ENCODE measurements at regions not wholly inside any gene's neighbourhood (a gene's known extent, or its start where the extent isn't known, plus 50 kb on each side); places are given as distances from the start of the nearest gene placed in this dataset.

DNA sequence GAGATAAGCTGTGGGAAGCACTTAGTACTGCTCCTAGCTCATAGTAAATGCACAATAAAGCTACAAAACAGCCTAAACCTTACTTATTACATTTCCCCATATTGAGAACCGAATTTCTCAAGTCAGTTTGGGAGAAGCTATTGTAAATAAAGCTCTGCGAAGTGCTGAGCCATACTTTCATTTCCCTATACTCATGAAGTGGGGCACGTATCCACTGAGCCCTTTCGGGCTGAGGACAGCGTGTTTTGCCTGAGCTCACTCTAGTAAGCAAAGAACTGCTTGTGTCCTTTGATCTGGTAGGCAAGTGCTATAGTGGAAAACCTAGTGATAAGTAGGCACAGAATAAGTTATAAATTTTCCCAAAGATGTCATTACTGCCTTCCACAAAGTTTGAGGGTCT is 165.0 kb downstream of the RSL24D1 start:
- Histone ChIP-seq H3K36me3 (ENCODE audit: control insufficient read depth, insufficient read depth, low read length) (no peaks in the 10 kb centered on the region), H3K9me3 (ENCODE audit: control insufficient read depth, insufficient read depth, low read depth, low read length) (no peaks in the 10 kb centered on the region), H3K4me2 (ENCODE audit: extremely low read depth, insufficient read depth, low read length) (no peak overlapping the region), H2AFZ (ENCODE audit: low read length) (no peak overlapping the region), H3K27me3 (ENCODE audit: control insufficient read depth, insufficient read depth, low read length) (no peaks in the 10 kb centered on the region), H3K27ac (ENCODE audit: insufficient read depth, low read length) (no peak overlapping the region), H3K79me2 (ENCODE audit: control insufficient read depth, insufficient read depth, low read length) (no peaks in the 10 kb centered on the region), H3K4me1 (ENCODE audit: control insufficient read depth, extremely low read depth, insufficient read depth, low read length) (no peaks in the 10 kb centered on the region), H3K9ac (ENCODE audit: insufficient read depth, low read length) (no peak overlapping the region), H4K20me1 (ENCODE audit: control insufficient read depth, extremely low read depth, insufficient read depth, low read length) (no peaks in the 10 kb centered on the region), H3K4me3 (replicated peaks in 1 of 4; ENCODE audit: control extremely low read depth in 1 of 4, insufficient read depth in 1 of 4, low read depth in 3 of 4, low read length in 4 of 4) (no peak overlapping the region)
- no peak for DNase-seq (ENCODE audit: low read depth in 2 of 2)
- no peak for TF ChIP-seq EZH2 (IDR thresholded peaks at IDR 0.05; ENCODE audit: low read length, missing control alignments)
- TF ChIP-seq, protein P1, sequence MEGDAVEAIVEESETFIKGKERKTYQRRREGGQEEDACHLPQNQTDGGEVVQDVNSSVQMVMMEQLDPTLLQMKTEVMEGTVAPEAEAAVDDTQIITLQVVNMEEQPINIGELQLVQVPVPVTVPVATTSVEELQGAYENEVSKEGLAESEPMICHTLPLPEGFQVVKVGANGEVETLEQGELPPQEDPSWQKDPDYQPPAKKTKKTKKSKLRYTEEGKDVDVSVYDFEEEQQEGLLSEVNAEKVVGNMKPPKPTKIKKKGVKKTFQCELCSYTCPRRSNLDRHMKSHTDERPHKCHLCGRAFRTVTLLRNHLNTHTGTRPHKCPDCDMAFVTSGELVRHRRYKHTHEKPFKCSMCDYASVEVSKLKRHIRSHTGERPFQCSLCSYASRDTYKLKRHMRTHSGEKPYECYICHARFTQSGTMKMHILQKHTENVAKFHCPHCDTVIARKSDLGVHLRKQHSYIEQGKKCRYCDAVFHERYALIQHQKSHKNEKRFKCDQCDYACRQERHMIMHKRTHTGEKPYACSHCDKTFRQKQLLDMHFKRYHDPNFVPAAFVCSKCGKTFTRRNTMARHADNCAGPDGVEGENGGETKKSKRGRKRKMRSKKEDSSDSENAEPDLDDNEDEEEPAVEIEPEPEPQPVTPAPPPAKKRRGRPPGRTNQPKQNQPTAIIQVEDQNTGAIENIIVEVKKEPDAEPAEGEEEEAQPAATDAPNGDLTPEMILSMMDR (conservative IDR thresholded peaks at IDR 0.05 in 1 of 2, IDR thresholded peaks at IDR 0.05 in 1 of 2; ENCODE audit: low read depth in 1 of 2, low read length in 2 of 2): no peak

DNA sequence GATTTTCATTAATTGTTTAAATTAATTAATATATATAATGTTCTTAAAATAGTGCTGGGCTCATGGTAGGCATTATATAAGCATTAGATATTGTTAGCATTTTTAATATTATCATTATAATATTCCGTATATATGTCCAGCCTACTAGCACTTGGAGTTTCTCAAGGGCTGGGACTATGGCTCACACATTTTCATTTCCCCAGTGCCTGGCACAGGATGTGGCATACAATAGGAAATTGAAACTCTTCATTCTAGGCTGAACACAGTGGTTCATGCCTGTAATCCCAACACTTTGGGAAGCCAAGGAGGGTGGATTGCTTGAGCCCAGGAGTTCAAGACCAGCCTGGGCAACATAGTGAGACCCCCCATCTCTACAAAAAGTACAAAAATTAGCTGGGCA is 170.4 kb downstream of the RSL24D1 start:
- no peak overlapping the region for H3K9ac ChIP-seq (ENCODE audit: insufficient read depth, low read length)
- no peaks in the 10 kb centered on the region for H3K79me2 ChIP-seq (ENCODE audit: control insufficient read depth, insufficient read depth, low read length)
- H3K9me3 ChIP-seq (ENCODE audit: control insufficient read depth, insufficient read depth, low read depth, low read length): no peaks in the 10 kb centered on the region
- H3K27ac ChIP-seq (ENCODE audit: insufficient read depth, low read length): no peak overlapping the region
- H3K36me3 ChIP-seq (ENCODE audit: control insufficient read depth, insufficient read depth, low read length): no peaks in the 10 kb centered on the region
- no peak overlapping the region for H3K4me2 ChIP-seq (ENCODE audit: extremely low read depth, insufficient read depth, low read length)
- no peaks in the 10 kb centered on the region for H4K20me1 ChIP-seq (ENCODE audit: control insufficient read depth, extremely low read depth, insufficient read depth, low read length)
- H3K4me3 ChIP-seq (replicated peaks in 1 of 4; ENCODE audit: control extremely low read depth in 1 of 4, insufficient read depth in 1 of 4, low read depth in 3 of 4, low read length in 4 of 4): no peak overlapping the region
- no peak overlapping the region for H2AFZ ChIP-seq (ENCODE audit: low read length)
- no peak for DNase-seq (ENCODE audit: low read depth in 2 of 2)
- H3K27me3 ChIP-seq (ENCODE audit: control insufficient read depth, insufficient read depth, low read length): no peaks in the 10 kb centered on the region
- no peaks in the 10 kb centered on the region for H3K4me1 ChIP-seq (ENCODE audit: control insufficient read depth, extremely low read depth, insufficient read depth, low read length)
- TF ChIP-seq EZH2 (IDR thresholded peaks at IDR 0.05; ENCODE audit: low read length, missing control alignments): no peak
- TF ChIP-seq, protein P1 (conservative IDR thresholded peaks at IDR 0.05 in 1 of 2, IDR thresholded peaks at IDR 0.05 in 1 of 2; ENCODE audit: low read depth in 1 of 2, low read length in 2 of 2): no peak

DNA sequence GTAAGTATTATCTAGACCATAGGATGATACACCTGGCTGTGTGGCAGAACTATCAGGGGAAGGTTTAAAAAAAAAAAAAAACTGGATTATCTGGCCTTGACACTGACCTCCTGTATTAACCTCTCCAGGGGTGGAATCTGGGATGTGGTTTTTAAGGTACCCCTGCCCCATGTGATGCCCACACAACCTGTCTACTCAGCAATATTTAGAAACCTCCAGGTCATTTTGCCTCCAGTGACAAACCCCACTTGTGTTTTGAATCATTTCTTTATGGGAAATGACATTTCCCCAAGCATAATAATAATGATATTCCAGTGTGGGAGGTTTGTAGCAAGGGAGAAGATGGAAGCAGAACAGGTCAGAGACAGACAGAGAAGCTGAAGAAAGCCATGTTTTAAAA is 179.1 kb downstream of the RSL24D1 start:
- Histone ChIP-seq H3K4me3 (replicated peaks in 1 of 4; ENCODE audit: control extremely low read depth in 1 of 4, insufficient read depth in 1 of 4, low read depth in 3 of 4, low read length in 4 of 4) (no peak overlapping the region), H3K27me3 (ENCODE audit: control insufficient read depth, insufficient read depth, low read length) (no peaks in the 10 kb centered on the region), H3K9me3 (ENCODE audit: control insufficient read depth, insufficient read depth, low read depth, low read length) (no peaks in the 10 kb centered on the region), H4K20me1 (ENCODE audit: control insufficient read depth, extremely low read depth, insufficient read depth, low read length) (no peaks in the 10 kb centered on the region), H3K9ac (ENCODE audit: insufficient read depth, low read length) (no peak overlapping the region), H3K4me1 (ENCODE audit: control insufficient read depth, extremely low read depth, insufficient read depth, low read length) (no peaks in the 10 kb centered on the region), H3K36me3 (ENCODE audit: control insufficient read depth, insufficient read depth, low read length) (no peaks in the 10 kb centered on the region), H3K27ac (ENCODE audit: insufficient read depth, low read length) (no peak overlapping the region), H3K79me2 (ENCODE audit: control insufficient read depth, insufficient read depth, low read length) (no peaks in the 10 kb centered on the region), H2AFZ (ENCODE audit: low read length) (no peak overlapping the region), H3K4me2 (ENCODE audit: extremely low read depth, insufficient read depth, low read length) (no peak overlapping the region)
- TF ChIP-seq, protein P1 (conservative IDR thresholded peaks at IDR 0.05 in 1 of 2, IDR thresholded peaks at IDR 0.05 in 1 of 2; ENCODE audit: low read depth in 1 of 2, low read length in 2 of 2): no peak
- TF ChIP-seq EZH2 (IDR thresholded peaks at IDR 0.05; ENCODE audit: low read length, missing control alignments): no peak
- no peak for DNase-seq (ENCODE audit: low read depth in 2 of 2)

Measured in fibroblast of lung (primary cell).